ENCODE measurements at regions not wholly inside any gene's neighbourhood (a gene's known extent, or its start where the extent isn't known, plus 50 kb on each side); places are given as distances from the start of the nearest gene placed in this dataset.

DNA sequence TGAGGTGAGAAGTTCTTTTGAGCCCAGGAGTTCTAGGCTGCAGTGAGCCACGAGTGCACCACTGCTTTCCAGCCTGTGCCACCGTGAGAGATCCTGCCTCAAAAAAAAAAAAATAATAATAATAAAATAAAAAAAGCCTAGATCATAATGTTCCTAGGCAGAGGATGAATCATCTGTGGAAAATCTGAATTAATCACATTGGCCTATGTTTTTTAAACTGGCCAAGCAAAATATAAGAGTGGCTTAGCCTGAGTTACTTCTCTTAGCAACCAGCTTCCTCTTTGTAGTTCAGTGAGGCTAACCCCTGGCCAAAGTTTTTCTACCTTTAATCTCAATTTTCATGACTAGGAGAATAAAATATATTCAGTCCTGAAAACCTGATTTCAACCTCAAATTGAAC is 614.6 kb downstream of the PPP4R3C start:
- TF ChIP-seq, protein P1, sequence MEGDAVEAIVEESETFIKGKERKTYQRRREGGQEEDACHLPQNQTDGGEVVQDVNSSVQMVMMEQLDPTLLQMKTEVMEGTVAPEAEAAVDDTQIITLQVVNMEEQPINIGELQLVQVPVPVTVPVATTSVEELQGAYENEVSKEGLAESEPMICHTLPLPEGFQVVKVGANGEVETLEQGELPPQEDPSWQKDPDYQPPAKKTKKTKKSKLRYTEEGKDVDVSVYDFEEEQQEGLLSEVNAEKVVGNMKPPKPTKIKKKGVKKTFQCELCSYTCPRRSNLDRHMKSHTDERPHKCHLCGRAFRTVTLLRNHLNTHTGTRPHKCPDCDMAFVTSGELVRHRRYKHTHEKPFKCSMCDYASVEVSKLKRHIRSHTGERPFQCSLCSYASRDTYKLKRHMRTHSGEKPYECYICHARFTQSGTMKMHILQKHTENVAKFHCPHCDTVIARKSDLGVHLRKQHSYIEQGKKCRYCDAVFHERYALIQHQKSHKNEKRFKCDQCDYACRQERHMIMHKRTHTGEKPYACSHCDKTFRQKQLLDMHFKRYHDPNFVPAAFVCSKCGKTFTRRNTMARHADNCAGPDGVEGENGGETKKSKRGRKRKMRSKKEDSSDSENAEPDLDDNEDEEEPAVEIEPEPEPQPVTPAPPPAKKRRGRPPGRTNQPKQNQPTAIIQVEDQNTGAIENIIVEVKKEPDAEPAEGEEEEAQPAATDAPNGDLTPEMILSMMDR (IDR thresholded peaks at IDR 0.05) = no peak

DNA sequence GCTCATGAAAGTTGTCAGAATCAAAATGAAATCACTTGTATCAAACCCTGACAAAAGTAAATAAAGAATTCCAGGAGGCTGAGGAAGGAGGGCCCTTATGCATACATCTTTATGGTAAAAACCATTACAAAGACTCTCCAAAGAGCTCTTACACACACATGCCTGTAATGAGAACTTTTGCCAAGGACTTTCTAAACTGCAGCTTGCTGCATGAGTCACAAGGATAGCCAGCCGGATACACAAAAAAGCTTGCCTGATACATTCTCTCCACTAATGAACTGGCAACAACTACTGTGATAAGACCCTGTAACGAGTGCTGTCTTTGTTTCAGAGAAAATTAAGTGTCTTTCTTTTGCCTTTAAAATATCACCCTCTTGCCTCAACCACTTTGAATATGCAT is 618.1 kb downstream of the PPP4R3C start:
- TF ChIP-seq, protein P1 (IDR thresholded peaks at IDR 0.05) = no peak

DNA sequence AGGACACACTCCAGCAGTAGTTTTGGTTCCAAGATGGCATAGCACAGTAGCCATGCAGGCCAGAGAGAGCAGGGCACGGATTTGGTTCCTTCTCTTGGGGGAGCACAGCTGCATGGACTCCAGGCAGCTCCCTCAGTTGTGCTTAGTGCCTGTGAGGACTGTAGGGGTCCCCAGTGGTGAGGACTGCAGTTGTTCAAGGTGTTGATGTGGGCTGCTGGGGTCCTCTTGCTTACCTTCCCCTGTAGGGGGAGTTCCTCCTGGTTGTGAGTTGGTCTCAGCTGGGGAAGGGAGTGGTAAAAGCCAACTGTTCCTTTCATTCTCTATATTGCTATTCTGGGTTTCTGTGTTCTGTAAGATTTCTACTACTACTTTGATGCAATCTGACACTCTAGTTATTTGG is 606.5 kb downstream of the MAGEB5 start:
- TF ChIP-seq, protein P1 (IDR thresholded peaks at IDR 0.05) = no peak

DNA sequence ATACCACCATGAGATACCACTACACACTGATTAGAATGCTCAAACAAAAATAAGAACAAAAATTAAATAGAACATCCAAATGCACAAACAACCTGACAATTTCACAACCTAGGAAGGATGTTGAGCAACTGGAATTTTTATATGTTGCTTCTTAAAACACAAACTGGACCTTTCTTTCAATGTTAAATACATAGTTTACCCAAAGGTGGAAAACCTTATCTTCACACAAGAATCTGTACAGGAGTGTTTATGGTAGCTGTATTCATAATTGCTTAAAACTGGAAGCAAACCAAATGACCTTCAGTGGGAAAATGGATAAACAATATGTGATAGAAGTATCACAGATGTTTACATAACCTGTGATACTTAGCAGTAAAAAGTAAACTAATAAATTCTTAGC is 573.8 kb downstream of the MAGEB5 start:
- TF ChIP-seq, protein P1 (IDR thresholded peaks at IDR 0.05) = no peak

DNA sequence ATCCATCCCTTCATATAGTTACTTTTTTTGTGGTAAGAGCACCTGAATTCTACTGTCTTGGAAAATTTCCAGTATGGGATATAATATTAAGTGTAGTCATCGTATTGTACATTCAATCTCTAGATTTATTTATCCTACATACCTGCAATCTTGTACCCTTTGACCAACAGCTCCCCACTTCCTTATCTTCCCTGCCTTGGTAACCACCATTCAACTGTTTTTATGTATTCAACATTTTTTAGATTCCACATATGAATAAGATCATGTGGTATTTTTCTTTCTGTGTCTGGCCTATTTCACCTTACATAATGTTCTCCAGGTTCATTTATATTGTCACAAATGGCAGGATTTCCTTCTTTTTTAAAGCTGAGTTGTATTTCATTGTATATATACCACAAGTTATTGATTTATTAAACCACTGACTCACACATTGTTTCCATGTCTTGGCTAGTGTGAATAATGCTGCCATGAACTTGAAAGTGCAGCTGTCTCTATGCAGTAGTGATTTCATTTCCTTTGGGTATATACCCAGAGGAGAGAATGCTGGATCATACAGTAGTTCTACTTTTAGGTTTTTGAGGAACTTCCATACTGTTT is 572.5 kb downstream of the MAGEB5 start:
- TF ChIP-seq, protein P1 (IDR thresholded peaks at IDR 0.05) = no peak

DNA sequence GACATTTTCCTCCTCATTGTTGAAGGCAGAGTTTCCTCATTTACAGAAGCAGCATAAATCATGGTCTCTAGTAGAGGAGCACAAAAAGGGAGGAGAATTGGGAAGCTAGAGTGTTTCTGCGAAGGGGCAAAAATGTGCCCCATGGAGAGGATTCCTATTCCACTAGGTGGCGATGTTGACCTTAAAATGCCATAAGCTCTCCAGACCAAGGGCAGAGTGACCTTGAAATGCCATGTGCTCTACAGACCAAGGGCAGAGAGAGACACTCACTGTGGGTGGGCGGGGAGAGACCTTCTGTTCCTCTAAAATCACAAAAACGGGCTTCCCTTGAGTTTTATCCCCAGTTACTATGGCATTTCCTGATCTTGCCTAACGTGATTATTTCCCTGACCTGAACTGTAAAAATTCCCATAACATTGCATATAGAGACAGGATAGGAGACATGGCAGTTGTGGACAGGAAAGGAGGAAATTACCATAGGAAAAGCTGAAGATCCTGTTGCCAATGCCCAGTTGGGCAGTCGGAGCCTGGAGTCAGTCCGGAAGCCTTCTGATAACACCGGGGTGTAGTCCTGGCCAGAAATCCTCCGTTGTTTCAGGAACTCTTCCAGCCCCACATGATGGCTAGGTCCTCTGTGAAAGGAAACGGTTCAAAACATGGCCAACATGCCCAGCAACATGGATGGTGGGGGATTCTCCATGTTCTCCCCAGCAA is 567.7 kb downstream of the MAGEB5 start:
- TF ChIP-seq, protein P1 (IDR thresholded peaks at IDR 0.05) = peak; percentile 42; the same call in 1 of the 2 replicates

DNA sequence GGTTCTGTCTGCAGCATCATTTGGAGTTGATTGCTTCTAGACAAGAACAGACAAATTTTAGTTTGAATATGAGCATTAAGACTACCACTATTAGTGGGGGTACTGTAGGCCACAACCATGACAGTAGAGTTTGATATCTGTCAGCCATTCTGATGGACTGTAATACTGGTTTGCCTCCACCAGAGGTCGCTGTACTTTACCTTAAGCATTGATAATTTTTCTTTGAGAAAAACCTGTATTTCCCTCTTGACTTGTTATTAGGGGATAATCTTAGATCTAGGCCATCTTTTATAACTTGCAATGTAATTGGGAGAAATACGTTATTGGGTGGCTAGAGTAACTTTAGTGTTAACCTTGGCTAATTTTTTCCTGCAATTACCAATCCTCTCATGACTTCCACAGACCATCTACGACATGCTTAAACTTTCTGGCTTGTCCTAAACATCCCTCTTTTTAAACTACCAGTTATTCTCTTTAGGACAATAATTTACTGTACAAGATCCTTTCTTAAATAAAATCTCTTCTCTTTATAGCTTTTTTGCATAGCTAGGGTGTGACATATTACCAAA is 562.4 kb downstream of the MAGEB5 start:
- TF ChIP-seq, protein P1 (IDR thresholded peaks at IDR 0.05) = peak; percentile 34; the same call in 1 of the 2 replicates
